K562 (cell line): ENCODE measurements at regions not wholly inside any gene's neighbourhood (a gene's known extent, or its start where the extent isn't known, plus 50 kb on each side); places are given as distances from the start of the nearest gene placed in this dataset.

ENCODE experiments used
- BRF2 ChIP-seq: IDR thresholded peaks from 3 replicates; pipeline ENCODE4 v1.6.1; 2011; ENCODE audit warnings: borderline replicate concordance, mild to moderate bottlenecking; ENCODE audit not compliant: insufficient read length, insufficient read depth
- ELF4 ChIP-seq: fragments of 450-650 bp; formaldehyde crosslinking; IDR thresholded peaks from 2 replicates; pipeline ENCODE4 v1.4.0; 2022; ENCODE audit warnings: missing genetic modification characterization
- FOXP1 ChIP-seq: sonication (generic); formaldehyde crosslinking; IDR thresholded peaks from 2 replicates; pipeline ENCODE4 v1.8.0; 2022; ENCODE audit warnings: mild to moderate bottlenecking, missing genetic modification reagents
- GABPB1 ChIP-seq: sonication (generic); formaldehyde crosslinking; IDR thresholded peaks from 2 replicates; pipeline ENCODE4 v1.8.0; 2022; ENCODE audit warnings: mild to moderate bottlenecking, missing genetic modification reagents
- MAZ ChIP-seq, 2 experiments: fragments of 450-650 bp in 1 of 2; sonication (generic) in 1 of 2; formaldehyde crosslinking; IDR thresholded peaks in 1 of 2; conservative IDR thresholded peaks in 1 of 2; 2 replicates each; pipeline versions ENCODE4 v1.4.0 to v1.5.0; 2020; ENCODE audit warnings: mild to moderate bottlenecking in 1 of 2, missing genetic modification reagents in 1 of 2
- TEAD4 ChIP-seq, 2 experiments: sonication (generic) in 1 of 2; formaldehyde crosslinking in 1 of 2; IDR thresholded peaks; 2 replicates each; pipeline versions ENCODE4 v1.6.1 to v1.8.0; 2012 to 2022; ENCODE audit warnings: borderline replicate concordance in 1 of 2, inconsistent platforms in 1 of 2, low read length in 1 of 2, mild to moderate bottlenecking in 1 of 2, missing genetic modification reagents in 1 of 2
- THRB ChIP-seq: fragments of 450-650 bp; formaldehyde crosslinking; conservative IDR thresholded peaks from 2 replicates; pipeline ENCODE4 v1.4.0; 2022; ENCODE audit warnings: mild to moderate bottlenecking, missing genetic modification characterization
- ZHX1 ChIP-seq: fragments of 150-350 bp; conservative IDR thresholded peaks from 2 replicates; pipeline ENCODE4 v1.6.1; 2014; ENCODE audit warnings: low read length
- TF ChIP-seq, protein P1 (sequence below): fragments of 450-650 bp; IDR thresholded peaks from 2 replicates; pipeline ENCODE4 v1.6.1; 2016; ENCODE audit warnings: low read depth, mild to moderate bottlenecking, moderate library complexity

- no peak for TF ChIP-seq TEAD4 (IDR thresholded peaks at IDR 0.05; ENCODE audit: low read length)
- TF ChIP-seq TEAD4 (CRISPR knock-in tag; IDR thresholded peaks at IDR 0.05; ENCODE audit: borderline replicate concordance), result no peak
- TF ChIP-seq ZHX1, result no peak
- TF ChIP-seq THRB (CRISPR knock-in tag), result no peak
- TF ChIP-seq GABPB1 (CRISPR knock-in tag), result no peak
- TF ChIP-seq FOXP1, result no peak
- no peak for TF ChIP-seq MAZ (CRISPR knock-in tag; conservative IDR thresholded peaks at IDR 0.05 in 1 of 2, IDR thresholded peaks at IDR 0.05 in 1 of 2)
- TF ChIP-seq, protein P1, sequence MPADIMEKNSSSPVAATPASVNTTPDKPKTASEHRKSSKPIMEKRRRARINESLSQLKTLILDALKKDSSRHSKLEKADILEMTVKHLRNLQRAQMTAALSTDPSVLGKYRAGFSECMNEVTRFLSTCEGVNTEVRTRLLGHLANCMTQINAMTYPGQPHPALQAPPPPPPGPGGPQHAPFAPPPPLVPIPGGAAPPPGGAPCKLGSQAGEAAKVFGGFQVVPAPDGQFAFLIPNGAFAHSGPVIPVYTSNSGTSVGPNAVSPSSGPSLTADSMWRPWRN, result no peak
- TF ChIP-seq BRF2, result no peak
- no peak for TF ChIP-seq ELF4 (CRISPR knock-in tag)
Observed at GRCh38 chr10:130990486-130990885, 321.0 kb downstream of the TCERG1L start (continued).
